ENCODE measurements at regions not wholly inside any gene's neighbourhood (a gene's known extent, or its start where the extent isn't known, plus 50 kb on each side); places are given as distances from the start of the nearest gene placed in this dataset.
"Not testable (repeated sequence)": the region's sequence is repeated elsewhere in the genome, so short reads cannot be mapped to it uniquely, and the experiment has no call there.

GRCh38 chr4:140227286-140227685, 73.3 kb upstream of the MAML3 start:
- Histone ChIP-seq H3K27me3 (replicated peaks; ENCODE audit: control insufficient read depth, insufficient read depth, low read length) (no peaks in the 10 kb centered on the region), H3K4me1 (ENCODE audit: control insufficient read depth, insufficient read depth, low read length) (peaks cover 15% of the 10 kb centered on the region), H3K9ac (ENCODE audit: low read length) (no peak overlapping the region), H3K36me3 (ENCODE audit: control insufficient read depth, insufficient read depth, low read length, severe bottlenecking) (no peaks in the 10 kb centered on the region), H3K9me3 (ENCODE audit: control insufficient read depth, low read length) (no peaks in the 10 kb centered on the region), H3K4me3 (ENCODE audit: low read length) (no peak overlapping the region)
- no peak for DNase-seq (ENCODE audit: low read depth)

DNA sequence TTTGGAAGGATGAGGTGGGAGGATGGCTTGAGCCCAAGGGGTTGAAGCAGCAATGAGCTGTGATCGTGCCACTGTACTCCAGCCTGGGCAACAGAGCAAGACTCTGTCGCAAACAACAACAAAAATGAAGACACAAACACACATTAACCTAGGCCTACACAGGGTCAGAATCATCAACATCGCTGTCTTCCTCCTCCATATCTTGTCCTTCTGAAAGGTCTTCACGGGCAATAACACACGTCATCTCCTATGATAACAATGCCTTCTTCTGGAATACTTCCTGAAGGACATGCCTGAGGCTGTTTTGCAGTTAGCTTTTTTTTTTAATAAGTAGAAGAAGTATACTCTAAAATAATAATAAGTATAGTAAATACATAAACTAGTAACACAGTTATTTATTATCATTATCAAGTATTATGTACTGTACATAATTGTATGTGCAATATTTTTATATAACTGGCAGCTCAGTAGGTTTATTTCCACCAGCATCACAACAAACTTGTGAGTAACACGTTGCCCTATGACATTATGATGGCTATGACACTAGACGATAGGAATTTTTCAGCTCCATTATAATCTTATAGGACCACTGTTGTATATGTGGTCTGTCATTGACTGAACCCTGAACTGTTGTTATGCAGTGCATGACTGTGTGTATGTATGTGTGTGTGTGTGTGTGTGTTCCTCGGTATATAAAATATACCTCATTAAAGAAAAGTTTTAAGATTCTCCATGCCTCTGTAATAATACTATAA, 69.2 kb upstream of the MAML3 start:
- Histone ChIP-seq H3K4me3 (ENCODE audit: low read length) (no peak overlapping the region), H3K9ac (ENCODE audit: low read length) (no peak overlapping the region), H3K4me1 (ENCODE audit: control insufficient read depth, insufficient read depth, low read length) (peaks cover 13% of the 10 kb centered on the region), H3K9me3 (ENCODE audit: control insufficient read depth, low read length) (no peaks in the 10 kb centered on the region), H3K36me3 (ENCODE audit: control insufficient read depth, insufficient read depth, low read length, severe bottlenecking) (no peaks in the 10 kb centered on the region), H3K27me3 (replicated peaks; ENCODE audit: control insufficient read depth, insufficient read depth, low read length) (no peaks in the 10 kb centered on the region)
- DNase-seq (ENCODE audit: low read depth), result no peak

GRCh38 chr4:140222171-140222570, 68.2 kb upstream of the MAML3 start:
- Histone ChIP-seq H3K36me3 (ENCODE audit: control insufficient read depth, insufficient read depth, low read length, severe bottlenecking) (no peaks in the 10 kb centered on the region), H3K27me3 (replicated peaks; ENCODE audit: control insufficient read depth, insufficient read depth, low read length) (no peaks in the 10 kb centered on the region), H3K4me1 (ENCODE audit: control insufficient read depth, insufficient read depth, low read length) (peaks cover 9% of the 10 kb centered on the region), H3K9me3 (ENCODE audit: control insufficient read depth, low read length) (no peaks in the 10 kb centered on the region), H3K4me3 (ENCODE audit: low read length) (no peak overlapping the region), H3K9ac (ENCODE audit: low read length) (no peak overlapping the region)
- DNase-seq (ENCODE audit: low read depth), result peak; percentile 11

GRCh38 chr4:140220058-140220457, 66.1 kb upstream of the MAML3 start:
- Histone ChIP-seq H3K4me3 (ENCODE audit: low read length) (no peak overlapping the region), H3K9ac (ENCODE audit: low read length) (no peak overlapping the region), H3K36me3 (ENCODE audit: control insufficient read depth, insufficient read depth, low read length, severe bottlenecking) (no peaks in the 10 kb centered on the region), H3K27me3 (replicated peaks; ENCODE audit: control insufficient read depth, insufficient read depth, low read length) (no peaks in the 10 kb centered on the region), H3K4me1 (ENCODE audit: control insufficient read depth, insufficient read depth, low read length) (peaks cover 9% of the 10 kb centered on the region), H3K9me3 (ENCODE audit: control insufficient read depth, low read length) (no peaks in the 10 kb centered on the region)
- no peak for DNase-seq (ENCODE audit: low read depth)

DNA sequence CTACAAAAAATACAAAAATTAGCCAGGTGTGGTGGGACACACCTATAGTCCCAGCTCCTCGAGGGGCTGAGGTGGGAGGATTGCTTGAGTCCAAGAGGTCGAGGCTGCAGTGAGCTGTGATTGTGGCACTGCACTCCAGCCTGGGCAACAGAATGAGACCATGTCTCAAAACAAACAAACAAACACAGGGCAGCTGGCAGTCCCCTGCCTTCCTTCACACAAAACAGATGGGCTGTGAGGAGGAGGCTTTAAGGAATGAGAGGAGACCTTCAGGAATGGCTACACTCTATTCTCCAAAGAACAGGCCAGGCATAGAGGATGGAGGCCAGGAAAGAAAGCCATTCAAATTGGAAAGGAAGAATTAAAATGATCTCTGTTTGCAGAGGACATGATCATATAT, 65.6 kb upstream of the MAML3 start:
- Histone ChIP-seq H3K36me3 (ENCODE audit: control insufficient read depth, insufficient read depth, low read length, severe bottlenecking) (no peaks in the 10 kb centered on the region), H3K4me1 (ENCODE audit: control insufficient read depth, insufficient read depth, low read length) (peaks cover 9% of the 10 kb centered on the region), H3K4me3 (ENCODE audit: low read length) (no peak overlapping the region), H3K9me3 (ENCODE audit: control insufficient read depth, low read length) (no peaks in the 10 kb centered on the region), H3K9ac (ENCODE audit: low read length) (no peak overlapping the region), H3K27me3 (replicated peaks; ENCODE audit: control insufficient read depth, insufficient read depth, low read length) (no peaks in the 10 kb centered on the region)
- DNase-seq (ENCODE audit: low read depth), result peak; percentile 15

DNA sequence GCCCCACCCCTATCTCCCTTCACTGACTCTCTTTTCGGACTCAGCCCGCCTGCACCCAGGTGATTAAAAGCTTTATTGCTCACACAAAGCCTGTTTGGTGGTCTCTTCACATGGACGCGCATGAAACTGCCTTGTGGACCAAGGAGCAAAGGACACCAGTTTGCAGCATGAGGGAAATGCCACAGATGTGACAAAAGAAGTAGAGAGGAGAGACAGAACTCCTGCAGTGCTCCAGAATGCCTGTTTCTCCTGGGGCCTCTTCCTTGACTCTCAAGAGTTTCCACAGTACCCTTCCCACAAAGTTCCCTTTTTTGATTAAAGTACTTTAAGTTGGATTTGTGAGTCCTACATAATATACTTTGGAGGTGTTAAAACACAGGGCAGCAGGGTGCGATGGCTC, 65.1 kb upstream of the MAML3 start:
- not testable (repeated sequence) for H3K27me3 ChIP-seq (replicated peaks; ENCODE audit: control insufficient read depth, insufficient read depth, low read length); H3K9ac ChIP-seq (ENCODE audit: low read length); H3K4me3 ChIP-seq (ENCODE audit: low read length); DNase-seq (ENCODE audit: low read depth); H3K36me3 ChIP-seq (ENCODE audit: control insufficient read depth, insufficient read depth, low read length, severe bottlenecking); H3K9me3 ChIP-seq (ENCODE audit: control insufficient read depth, low read length); H3K4me1 ChIP-seq (ENCODE audit: control insufficient read depth, insufficient read depth, low read length)

- Histone ChIP-seq H3K36me3 (ENCODE audit: control insufficient read depth, insufficient read depth, low read length, severe bottlenecking) (no peaks in the 10 kb centered on the region), H3K27me3 (replicated peaks; ENCODE audit: control insufficient read depth, insufficient read depth, low read length) (no peaks in the 10 kb centered on the region), H3K9me3 (ENCODE audit: control insufficient read depth, low read length) (no peaks in the 10 kb centered on the region), H3K4me1 (ENCODE audit: control insufficient read depth, insufficient read depth, low read length) (peaks cover 7% of the 10 kb centered on the region), H3K4me3 (ENCODE audit: low read length) (no peak overlapping the region), H3K9ac (ENCODE audit: low read length) (no peak overlapping the region)
- no peak for DNase-seq (ENCODE audit: low read depth)
Observed at GRCh38 chr4:140213749-140214148, 59.8 kb upstream of the MAML3 start.

DNA sequence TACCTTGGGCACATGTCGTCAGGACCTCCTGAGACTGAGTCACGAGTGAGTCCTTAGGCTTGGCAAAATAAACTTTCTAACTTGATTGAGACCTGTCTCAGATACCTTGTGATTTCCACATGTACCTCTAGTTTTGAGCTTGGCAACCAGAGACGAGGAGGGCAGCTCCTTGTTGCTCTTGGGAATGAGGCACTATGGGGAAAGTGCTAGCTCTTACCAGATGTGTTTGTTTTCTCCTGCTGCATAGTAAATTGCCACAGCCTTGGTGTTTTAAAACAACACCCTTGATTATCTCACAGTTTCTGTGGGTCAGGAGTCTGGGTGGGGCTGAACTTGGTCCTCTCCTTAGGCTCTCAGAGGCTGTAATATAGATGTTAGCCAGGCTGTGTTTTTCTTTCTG, 59.1 kb upstream of the MAML3 start:
- Histone ChIP-seq H3K36me3 (ENCODE audit: control insufficient read depth, insufficient read depth, low read length, severe bottlenecking) (no peaks in the 10 kb centered on the region), H3K4me1 (ENCODE audit: control insufficient read depth, insufficient read depth, low read length) (peaks cover 7% of the 10 kb centered on the region), H3K9ac (ENCODE audit: low read length) (no peak overlapping the region), H3K27me3 (replicated peaks; ENCODE audit: control insufficient read depth, insufficient read depth, low read length) (no peaks in the 10 kb centered on the region), H3K4me3 (ENCODE audit: low read length) (no peak overlapping the region), H3K9me3 (ENCODE audit: control insufficient read depth, low read length) (no peaks in the 10 kb centered on the region)
- no peak for DNase-seq (ENCODE audit: low read depth)

DNA sequence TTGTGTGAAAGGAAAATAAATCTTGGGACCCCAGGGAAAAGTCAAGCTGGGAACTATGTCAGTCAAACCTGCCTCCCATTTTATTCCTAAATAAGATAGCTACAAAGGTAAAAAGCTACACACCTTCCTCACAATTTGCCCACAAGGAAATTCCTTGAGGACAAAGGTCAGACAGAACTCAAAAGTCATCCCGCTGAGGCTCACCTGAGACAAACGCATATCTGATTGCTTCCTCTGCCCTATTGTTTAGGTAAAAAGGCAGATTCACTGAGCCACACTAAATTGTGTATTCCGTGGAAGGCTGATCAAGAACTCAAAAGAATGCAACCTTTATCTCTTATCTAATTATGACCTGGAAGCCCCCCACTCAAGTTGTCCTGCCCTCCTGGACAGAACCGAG, 58.7 kb upstream of the MAML3 start:
- H3K9ac ChIP-seq (ENCODE audit: low read length), result no peak overlapping the region
- no peaks in the 10 kb centered on the region for H3K27me3 ChIP-seq (replicated peaks; ENCODE audit: control insufficient read depth, insufficient read depth, low read length)
- H3K4me1 ChIP-seq (ENCODE audit: control insufficient read depth, insufficient read depth, low read length), result peaks cover 7% of the 10 kb centered on the region
- H3K9me3 ChIP-seq (ENCODE audit: control insufficient read depth, low read length), result no peaks in the 10 kb centered on the region
- no peaks in the 10 kb centered on the region for H3K36me3 ChIP-seq (ENCODE audit: control insufficient read depth, insufficient read depth, low read length, severe bottlenecking)
- no peak for DNase-seq (ENCODE audit: low read depth)
- H3K4me3 ChIP-seq (ENCODE audit: low read length), result no peak overlapping the region

GRCh38 chr4:140212194-140212593, 58.2 kb upstream of the MAML3 start:
- no peak overlapping the region for H3K9ac ChIP-seq (ENCODE audit: low read length)
- no peaks in the 10 kb centered on the region for H3K27me3 ChIP-seq (replicated peaks; ENCODE audit: control insufficient read depth, insufficient read depth, low read length)
- no peaks in the 10 kb centered on the region for H3K9me3 ChIP-seq (ENCODE audit: control insufficient read depth, low read length)
- peaks cover 7% of the 10 kb centered on the region for H3K4me1 ChIP-seq (ENCODE audit: control insufficient read depth, insufficient read depth, low read length)
- no peak overlapping the region for H3K4me3 ChIP-seq (ENCODE audit: low read length)
- no peaks in the 10 kb centered on the region for H3K36me3 ChIP-seq (ENCODE audit: control insufficient read depth, insufficient read depth, low read length, severe bottlenecking)
- DNase-seq (ENCODE audit: low read depth), result no peak

- H3K4me3 ChIP-seq (ENCODE audit: low read length), result no peak overlapping the region
- no peak overlapping the region for H3K9ac ChIP-seq (ENCODE audit: low read length)
- no peaks in the 10 kb centered on the region for H3K36me3 ChIP-seq (ENCODE audit: control insufficient read depth, insufficient read depth, low read length, severe bottlenecking)
- no peaks in the 10 kb centered on the region for H3K9me3 ChIP-seq (ENCODE audit: control insufficient read depth, low read length)
- H3K27me3 ChIP-seq (replicated peaks; ENCODE audit: control insufficient read depth, insufficient read depth, low read length), result no peaks in the 10 kb centered on the region
- peaks cover 7% of the 10 kb centered on the region for H3K4me1 ChIP-seq (ENCODE audit: control insufficient read depth, insufficient read depth, low read length)
- no peak for DNase-seq (ENCODE audit: low read depth)
Observed at GRCh38 chr4:140211693-140212092, 57.7 kb upstream of the MAML3 start.

DNA sequence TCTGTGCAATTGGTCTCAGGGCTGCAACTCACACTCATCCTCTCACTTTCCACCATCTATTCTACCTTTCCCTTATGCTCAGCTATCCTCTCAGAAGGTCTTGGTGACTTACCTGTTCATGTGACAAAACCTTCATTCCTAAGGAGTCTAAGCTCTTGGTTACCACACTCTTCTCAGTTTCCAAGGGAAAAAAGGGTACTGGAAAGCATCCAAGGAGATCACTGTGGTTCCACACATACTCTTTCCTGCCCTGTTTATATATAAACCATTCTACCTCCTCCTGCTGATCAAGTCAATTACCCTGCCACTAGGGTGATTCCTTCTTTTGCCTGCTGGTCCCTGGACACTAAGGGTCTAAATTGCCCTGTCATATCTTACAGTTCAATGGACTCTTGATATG, 57.2 kb upstream of the MAML3 start:
- H3K4me3 ChIP-seq (ENCODE audit: low read length), result no peak overlapping the region
- no peak overlapping the region for H3K9ac ChIP-seq (ENCODE audit: low read length)
- no peaks in the 10 kb centered on the region for H3K9me3 ChIP-seq (ENCODE audit: control insufficient read depth, low read length)
- no peaks in the 10 kb centered on the region for H3K27me3 ChIP-seq (replicated peaks; ENCODE audit: control insufficient read depth, insufficient read depth, low read length)
- peaks cover 7% of the 10 kb centered on the region for H3K4me1 ChIP-seq (ENCODE audit: control insufficient read depth, insufficient read depth, low read length)
- no peaks in the 10 kb centered on the region for H3K36me3 ChIP-seq (ENCODE audit: control insufficient read depth, insufficient read depth, low read length, severe bottlenecking)
- DNase-seq (ENCODE audit: low read depth), result no peak
